ENCODE measurements at regions not wholly inside any gene's neighbourhood (a gene's known extent, or its start where the extent isn't known, plus 50 kb on each side); places are given as distances from the start of the nearest gene placed in this dataset.

GRCh38 chr10:90674461-90674860 lies 183.4 kb downstream of the HTR7 start:
- no peaks in the 10 kb centered on the region for H3F3A ChIP-seq (ENCODE audit: insufficient read depth, low read length)
- H3K4me3 ChIP-seq (ENCODE audit: low read length) = no peak overlapping the region
- H3K9me2 ChIP-seq (replicated peaks; ENCODE audit: insufficient read depth, low read length) = no peaks in the 10 kb centered on the region
- no peaks in the 10 kb centered on the region for H3K36me3 ChIP-seq (replicated peaks; ENCODE audit: insufficient read depth, low read length)
- H3K4me1 ChIP-seq (ENCODE audit: low read length) = no peaks in the 10 kb centered on the region
- no peaks in the 10 kb centered on the region for H4K20me1 ChIP-seq (ENCODE audit: insufficient read depth, low read length)
- no peak for DNase-seq
- no peak overlapping the region for H2AFZ ChIP-seq (ENCODE audit: low read length)
- no peak for TF ChIP-seq CTCF (IDR thresholded peaks at IDR 0.05; ENCODE audit: low read length)
- TF ChIP-seq EZH2 (optimal IDR thresholded peaks at IDR 0.05; ENCODE audit: low read depth, low read length) = no peak
- no peak for TF ChIP-seq EZH2phosphoT487 (IDR thresholded peaks at IDR 0.05; ENCODE audit: low read length)
- no peak overlapping the region for H3K9ac ChIP-seq (ENCODE audit: low read length)
- no peaks in the 10 kb centered on the region for H3K9me3 ChIP-seq (replicated peaks; ENCODE audit: insufficient read depth, low read length)
- H3K79me2 ChIP-seq (ENCODE audit: low read length) = no peaks in the 10 kb centered on the region
- no peak overlapping the region for H3K4me2 ChIP-seq (ENCODE audit: low read depth, low read length)
- H3K27ac ChIP-seq (ENCODE audit: low read length) = no peak overlapping the region
- H3K27me3 ChIP-seq (replicated peaks; ENCODE audit: insufficient read depth, low read length) = no peaks in the 10 kb centered on the region

- no peaks in the 10 kb centered on the region for H3K79me2 ChIP-seq (ENCODE audit: low read length)
- H3K4me1 ChIP-seq (ENCODE audit: low read length) = no peaks in the 10 kb centered on the region
- no peaks in the 10 kb centered on the region for H3K9me3 ChIP-seq (replicated peaks; ENCODE audit: insufficient read depth, low read length)
- H3K27ac ChIP-seq (ENCODE audit: low read length) = no peak overlapping the region
- no peak for DNase-seq
- H4K20me1 ChIP-seq (ENCODE audit: insufficient read depth, low read length) = no peaks in the 10 kb centered on the region
- no peak overlapping the region for H3K9ac ChIP-seq (ENCODE audit: low read length)
- H3F3A ChIP-seq (ENCODE audit: insufficient read depth, low read length) = no peaks in the 10 kb centered on the region
- no peak overlapping the region for H2AFZ ChIP-seq (ENCODE audit: low read length)
- no peak for TF ChIP-seq CTCF (IDR thresholded peaks at IDR 0.05; ENCODE audit: low read length)
- no peak for TF ChIP-seq EZH2 (optimal IDR thresholded peaks at IDR 0.05; ENCODE audit: low read depth, low read length)
- TF ChIP-seq EZH2phosphoT487 (IDR thresholded peaks at IDR 0.05; ENCODE audit: low read length) = no peak
- no peak overlapping the region for H3K4me3 ChIP-seq (ENCODE audit: low read length)
- no peak overlapping the region for H3K4me2 ChIP-seq (ENCODE audit: low read depth, low read length)
- no peaks in the 10 kb centered on the region for H3K27me3 ChIP-seq (replicated peaks; ENCODE audit: insufficient read depth, low read length)
- H3K9me2 ChIP-seq (replicated peaks; ENCODE audit: insufficient read depth, low read length) = no peaks in the 10 kb centered on the region
- no peaks in the 10 kb centered on the region for H3K36me3 ChIP-seq (replicated peaks; ENCODE audit: insufficient read depth, low read length)
Observed at GRCh38 chr10:90674928-90675327, 182.9 kb downstream of the HTR7 start.

- H3K79me2 ChIP-seq (ENCODE audit: low read length) = no peaks in the 10 kb centered on the region
Observed at GRCh38 chr10:90675621-90676020, 182.2 kb downstream of the HTR7 start.

More at GRCh38 chr10:90675621-90676020, 182.2 kb downstream of the HTR7 start:
- Histone ChIP-seq H3K4me1 (ENCODE audit: low read length) (no peaks in the 10 kb centered on the region), H4K20me1 (ENCODE audit: insufficient read depth, low read length) (no peaks in the 10 kb centered on the region), H3K27ac (ENCODE audit: low read length) (no peak overlapping the region), H3K9me2 (replicated peaks; ENCODE audit: insufficient read depth, low read length) (no peaks in the 10 kb centered on the region), H3F3A (ENCODE audit: insufficient read depth, low read length) (no peaks in the 10 kb centered on the region), H3K4me3 (ENCODE audit: low read length) (no peak overlapping the region), H3K9ac (ENCODE audit: low read length) (no peak overlapping the region), H2AFZ (ENCODE audit: low read length) (no peak overlapping the region), H3K36me3 (replicated peaks; ENCODE audit: insufficient read depth, low read length) (no peaks in the 10 kb centered on the region), H3K27me3 (replicated peaks; ENCODE audit: insufficient read depth, low read length) (no peaks in the 10 kb centered on the region), H3K9me3 (replicated peaks; ENCODE audit: insufficient read depth, low read length) (no peaks in the 10 kb centered on the region), H3K4me2 (ENCODE audit: low read depth, low read length) (no peak overlapping the region)
- DNase-seq = no peak
- TF ChIP-seq EZH2 (optimal IDR thresholded peaks at IDR 0.05; ENCODE audit: low read depth, low read length) (no peak), EZH2phosphoT487 (IDR thresholded peaks at IDR 0.05; ENCODE audit: low read length) (no peak), CTCF (IDR thresholded peaks at IDR 0.05; ENCODE audit: low read length) (no peak)

All from MM.1S (cell line).